CD4-positive, alpha-beta T cell treated with Interleukin-15 for 4 hours (primary cell): ENCODE measurements at regions not wholly inside any gene's neighbourhood (a gene's known extent, or its start where the extent isn't known, plus 50 kb on each side); places are given as distances from the start of the nearest gene placed in this dataset.

ENCODE experiments used
- DNase-seq: peaks from one replicate; pipeline ENCODE4 v3.0.0-alpha.2; 2020; ENCODE audit warnings: low spot score

GRCh38 chr3:193827871-193828270, 234.9 kb downstream of the OPA1 start:
- no peak for DNase-seq

- no peak for DNase-seq
These were observed 235.5 kb downstream of the OPA1 start for GRCh38 chr3:193828477-193828876.

DNA sequence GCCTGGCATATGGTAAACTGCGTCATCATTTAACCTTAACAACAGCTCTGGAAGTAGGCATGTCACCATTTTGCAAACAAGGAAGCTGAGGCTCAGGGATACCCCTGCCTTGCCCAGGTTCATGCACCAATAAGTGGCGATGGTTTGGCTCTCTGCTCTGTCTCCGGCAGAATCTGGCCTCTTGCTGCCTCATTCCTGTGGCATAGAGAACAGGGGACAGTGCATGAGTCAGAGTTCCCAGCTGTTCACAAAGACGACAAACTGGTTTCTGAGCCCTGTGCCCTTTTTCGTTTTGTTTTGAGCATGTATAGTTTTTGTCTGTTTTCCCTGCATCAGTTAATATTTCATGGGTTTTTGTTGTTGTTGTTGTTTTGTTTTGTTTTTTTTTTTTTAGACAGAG, 236.8 kb downstream of the OPA1 start:
- no peak for DNase-seq

DNA sequence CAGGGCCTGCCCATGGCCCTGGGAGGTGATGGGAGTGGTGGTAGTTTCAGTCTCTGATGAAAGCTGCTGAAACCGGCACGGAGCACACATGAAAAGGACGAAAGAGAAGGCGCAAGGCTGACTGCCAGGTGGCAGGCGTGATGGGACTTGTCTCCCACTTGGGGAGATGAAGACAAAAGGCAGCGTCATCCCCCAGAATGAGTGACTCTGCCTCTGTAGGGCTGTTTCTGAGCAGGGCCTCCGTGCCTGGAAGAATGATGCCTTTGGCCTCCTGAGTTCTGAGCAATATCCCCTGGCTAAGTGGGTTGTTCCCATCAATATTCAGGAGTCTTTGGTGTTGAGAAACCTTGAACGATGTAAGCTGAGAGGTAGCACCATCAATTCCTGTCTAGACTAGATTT, 237.8 kb downstream of the OPA1 start:
- no peak for DNase-seq

GRCh38 chr3:193831495-193832455, 238.8 kb downstream of the OPA1 start:
- peak; percentile 0 for DNase-seq

DNA sequence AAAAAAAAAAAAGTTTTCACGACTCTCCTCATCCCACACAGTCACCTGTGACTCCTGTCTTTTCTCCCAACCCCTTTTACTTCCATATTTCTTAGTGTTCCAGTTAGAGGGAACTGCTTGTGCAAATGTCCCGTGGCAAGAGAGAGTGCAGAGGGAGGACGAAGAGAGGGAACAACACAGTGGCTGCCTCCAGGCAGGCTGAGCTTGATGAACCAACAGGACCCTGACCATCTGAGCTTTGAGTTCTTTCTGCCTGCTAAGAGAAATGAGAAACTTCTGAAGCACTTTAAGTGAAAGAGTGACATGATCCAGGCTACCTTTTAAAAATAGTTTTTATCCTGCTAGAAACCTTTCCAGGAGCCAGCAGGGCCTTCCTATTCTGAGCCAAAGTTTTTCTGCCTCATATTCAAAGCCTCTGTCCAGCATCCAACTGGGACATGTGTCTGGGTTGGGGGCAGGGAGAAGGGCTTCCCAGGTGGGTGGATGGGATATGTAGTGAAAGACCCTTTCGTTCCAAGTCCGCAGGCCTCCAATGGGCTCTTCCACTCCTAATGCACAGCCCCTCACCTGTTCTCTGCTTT, 239.9 kb downstream of the OPA1 start:
- DNase-seq = no peak

GRCh38 chr3:193833592-193833991, 240.6 kb downstream of the OPA1 start:
- no peak for DNase-seq

- DNase-seq = no peak
These were observed 242.4 kb downstream of the OPA1 start for GRCh38 chr3:193835414-193835813.

DNA sequence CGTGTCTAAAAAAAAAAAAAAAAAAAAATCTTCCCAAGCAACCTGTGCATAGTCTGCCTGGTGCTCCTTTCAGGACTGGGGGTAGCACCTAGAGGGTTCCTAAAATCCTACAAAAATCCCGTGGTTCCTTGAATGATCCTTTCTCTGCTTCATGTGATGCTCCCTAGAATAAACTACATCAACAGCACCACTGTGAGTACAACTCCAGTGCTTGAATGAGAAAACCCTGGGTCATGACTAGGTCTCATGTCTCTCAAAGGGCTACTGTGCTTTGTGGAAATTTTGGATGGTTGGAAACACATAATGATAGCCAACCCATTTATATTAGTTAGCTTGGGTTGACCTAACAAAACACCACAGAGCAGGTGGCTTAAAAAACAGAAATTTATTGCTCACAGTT, 243.5 kb downstream of the OPA1 start:
- no peak for DNase-seq

DNA sequence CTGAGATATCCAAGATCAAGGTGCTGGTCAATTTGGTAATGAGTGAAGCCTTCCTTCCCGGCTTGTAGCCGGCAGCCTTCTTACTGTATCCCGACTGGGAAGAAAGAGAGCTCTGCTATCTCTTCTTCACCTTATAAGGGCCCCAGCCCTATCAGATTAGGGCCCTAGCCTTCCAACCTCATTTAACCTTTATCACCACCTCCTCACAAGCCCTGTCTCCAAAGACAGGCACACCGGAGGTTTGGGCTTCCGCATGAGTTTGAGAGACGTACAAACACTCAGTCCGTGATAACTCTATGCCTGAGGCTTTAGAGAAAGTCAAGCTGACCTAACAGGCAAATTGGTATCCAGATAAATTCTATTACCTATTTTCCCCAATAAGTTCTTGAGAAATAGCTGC, 243.9 kb downstream of the OPA1 start:
- no peak for DNase-seq

DNA sequence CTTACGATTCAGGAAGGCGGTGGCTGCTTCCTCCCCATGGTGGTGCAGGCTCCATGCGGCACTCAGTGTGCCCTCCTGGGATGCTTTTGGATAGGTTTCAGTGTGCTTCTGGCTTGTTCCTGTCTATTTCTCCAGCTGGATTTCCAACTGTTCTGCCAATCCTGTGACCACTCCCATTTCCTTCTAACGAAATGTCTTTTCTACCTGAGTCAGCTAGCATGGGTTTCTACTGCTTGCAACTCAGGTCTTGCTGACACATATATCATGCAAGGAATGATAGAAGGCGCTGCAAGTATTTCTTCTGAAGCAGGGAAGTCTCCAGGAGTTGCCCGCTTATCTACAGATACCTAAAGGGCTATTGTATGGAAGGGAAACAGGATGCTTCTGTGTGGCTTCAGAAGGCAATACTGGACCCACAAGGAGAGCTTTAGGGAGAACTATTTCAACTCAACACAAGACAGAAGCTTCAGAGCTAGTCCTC, 244.4 kb downstream of the OPA1 start:
- no peak for DNase-seq

DNA sequence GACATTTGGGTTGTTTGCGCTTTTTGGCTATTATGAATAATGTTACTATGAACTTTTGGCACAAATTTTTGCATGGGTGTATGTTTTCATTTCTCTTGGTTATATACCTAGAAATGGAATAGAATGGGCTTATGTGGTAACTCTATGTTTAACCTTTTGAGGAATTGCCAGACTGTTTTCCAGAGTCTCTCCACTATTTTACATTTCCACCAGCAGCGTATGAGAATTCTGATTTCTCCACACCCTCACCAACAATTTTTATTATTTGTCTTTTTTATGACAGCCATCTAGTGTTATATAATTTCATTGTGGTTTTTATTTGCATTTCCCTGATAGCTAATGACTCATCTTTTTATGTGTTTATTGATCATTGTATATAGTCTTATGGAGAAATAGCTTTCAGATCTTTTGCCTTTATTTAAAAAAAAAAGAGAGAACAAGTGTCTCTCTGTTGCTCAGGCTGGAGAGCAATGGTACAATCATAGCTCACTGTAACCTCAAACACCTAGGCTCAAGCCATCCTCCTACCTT, 247.2 kb downstream of the OPA1 start:
- DNase-seq = no peak

DNA sequence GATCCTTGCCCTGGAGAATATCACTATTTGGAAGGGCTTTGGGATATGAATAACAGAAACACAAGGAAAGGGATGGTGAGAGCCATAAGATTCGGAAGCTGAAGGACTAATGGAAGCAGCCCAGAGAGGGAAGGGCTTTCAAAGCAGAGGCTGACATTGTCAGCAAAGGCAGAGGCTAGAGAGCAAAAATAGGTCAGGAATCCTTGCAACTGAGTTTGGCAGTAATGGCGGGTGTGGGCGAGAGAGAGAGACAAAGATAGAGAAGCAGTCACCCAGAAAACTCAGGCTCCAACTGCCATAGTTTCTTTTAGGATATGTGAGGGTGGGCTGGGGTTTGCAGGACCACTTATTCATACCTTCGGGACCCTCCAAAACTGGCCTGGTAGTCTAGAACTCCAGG, 248.6 kb downstream of the OPA1 start:
- no peak for DNase-seq

GRCh38 chr3:193842029-193842798, 249.2 kb downstream of the OPA1 start:
- DNase-seq = peak; percentile 3

DNA sequence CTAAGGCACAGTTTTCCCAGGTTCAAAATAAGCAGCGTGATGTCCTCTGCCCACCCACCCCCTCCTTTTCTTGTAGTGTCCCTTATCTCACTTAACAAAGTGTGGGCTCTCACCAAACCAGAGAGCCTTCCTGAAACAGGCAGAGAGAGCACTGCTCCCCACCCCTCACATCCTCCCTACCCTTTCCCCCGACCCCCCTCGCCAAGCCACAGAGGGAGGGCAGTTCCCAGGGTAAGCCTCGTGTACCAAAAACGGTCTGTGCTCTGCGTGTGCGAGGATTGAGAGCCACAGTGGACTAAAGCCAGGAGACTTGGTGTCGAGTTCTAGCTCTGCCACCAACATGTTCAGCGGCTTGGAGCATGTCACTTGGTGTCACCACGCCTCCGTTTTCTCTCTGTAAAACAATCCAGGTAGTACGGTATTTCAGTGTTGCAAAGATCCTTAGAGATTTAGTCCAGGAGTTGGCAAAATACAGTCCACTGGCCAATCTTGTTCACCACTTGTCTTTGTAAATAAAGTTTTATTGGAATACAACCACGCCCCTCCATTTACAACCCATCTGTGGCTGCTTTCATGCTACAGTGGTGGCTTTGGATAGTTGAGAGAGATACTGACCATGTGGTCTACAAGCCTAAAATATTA, 249.9 kb downstream of the OPA1 start:
- no peak for DNase-seq

DNA sequence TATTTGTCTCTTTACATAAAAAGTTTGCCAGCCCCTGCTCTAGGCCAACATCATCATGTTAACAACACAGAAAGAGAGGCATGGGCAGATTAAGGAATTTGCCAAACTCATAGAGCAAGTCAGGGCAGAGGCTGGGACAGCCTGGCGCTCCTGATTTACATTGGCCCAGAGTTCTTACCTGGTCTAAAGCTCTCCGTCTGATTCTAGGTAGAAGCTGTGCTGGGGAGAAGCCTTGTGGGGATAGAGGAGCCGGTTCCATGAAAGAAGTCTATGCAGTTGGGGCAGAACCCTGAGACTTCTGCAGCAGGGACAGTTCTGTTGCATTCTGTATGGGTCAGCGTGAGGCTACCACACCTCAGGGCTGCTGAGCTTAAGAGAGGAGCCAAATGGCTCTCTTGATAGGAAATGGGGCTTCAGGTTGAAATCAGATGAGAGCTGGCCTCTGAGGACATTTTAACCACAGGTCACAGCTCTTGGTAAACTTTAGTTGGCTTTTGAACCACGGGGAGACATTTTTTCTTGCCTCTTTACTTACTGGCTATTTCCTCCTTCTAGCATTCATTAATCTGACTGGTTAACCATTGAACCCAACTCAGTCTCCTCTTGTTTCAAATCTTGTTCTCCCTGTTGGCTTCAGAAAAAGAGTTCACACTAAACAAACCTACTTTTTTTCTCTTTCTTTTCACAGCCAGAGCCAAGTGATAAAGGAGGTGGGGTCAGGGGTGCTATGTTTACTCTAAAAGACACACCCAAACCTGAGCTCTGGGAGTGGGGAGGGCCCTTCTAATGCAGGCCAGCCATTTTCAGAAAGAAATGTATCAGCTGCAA, 250.7 kb downstream of the OPA1 start:
- DNase-seq = no peak

GRCh38 chr3:193844472-193844871, 251.5 kb downstream of the OPA1 start:
- DNase-seq = no peak

GRCh38 chr3:193845144-193845543, 252.1 kb downstream of the OPA1 start:
- DNase-seq = no peak

DNA sequence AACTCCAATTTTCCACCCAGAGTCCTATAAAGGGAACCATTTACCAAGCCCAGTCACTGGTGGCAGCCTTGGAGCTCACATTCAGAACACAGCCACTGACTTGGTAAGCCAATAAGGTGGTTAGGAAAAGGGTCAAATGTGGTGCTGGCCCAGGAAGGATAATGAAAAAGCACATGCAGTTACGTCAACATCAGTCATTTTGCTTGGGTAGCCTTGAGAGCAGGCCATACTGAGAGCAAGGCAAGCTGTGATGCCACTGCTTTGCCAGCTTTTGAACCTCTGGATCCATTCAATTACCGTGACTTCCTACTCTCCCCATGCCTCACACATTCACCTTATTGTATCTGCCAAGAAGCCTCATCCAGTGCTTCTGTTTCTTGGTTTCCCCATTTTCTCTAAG, 253.6 kb downstream of the OPA1 start:
- DNase-seq = no peak

DNA sequence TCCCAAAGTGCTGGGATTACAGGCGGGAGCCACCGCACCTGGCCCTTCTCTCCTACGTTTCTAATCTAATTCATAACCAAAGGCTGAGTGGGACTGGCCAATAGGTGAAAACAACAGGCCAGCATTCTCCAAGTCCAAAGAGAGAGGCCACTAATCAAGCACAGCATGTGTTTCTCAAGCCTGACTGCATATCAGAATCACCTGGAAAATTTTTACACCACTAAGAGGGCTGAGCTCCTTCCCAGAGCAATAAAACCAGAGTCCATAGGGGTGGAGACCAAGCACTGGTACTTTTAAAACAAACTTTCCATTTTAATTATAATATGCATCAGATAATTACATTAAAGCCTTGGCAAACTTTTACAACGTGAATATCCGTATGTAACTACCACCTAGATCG, 254.4 kb downstream of the OPA1 start:
- DNase-seq = no peak

DNA sequence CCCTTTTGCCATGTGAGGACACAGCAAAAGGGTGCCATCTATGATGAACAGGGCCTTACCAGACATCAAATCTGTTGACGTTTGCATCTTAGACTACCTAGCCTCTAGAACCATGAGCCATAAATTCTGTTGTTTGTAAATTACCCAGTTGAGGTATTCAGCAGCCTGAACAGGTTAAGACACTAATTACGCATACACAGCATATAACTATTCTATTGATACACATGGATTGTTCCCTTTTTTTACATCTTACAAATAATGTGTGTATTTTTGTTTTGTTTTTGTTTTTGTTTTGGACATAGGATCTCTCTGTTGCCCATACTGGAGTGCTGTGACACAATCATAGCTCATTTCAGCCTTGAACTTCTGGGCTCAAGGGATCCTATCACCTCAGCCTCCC, 255.5 kb downstream of the OPA1 start:
- no peak for DNase-seq
